HepG2 (cell line): ENCODE measurements at regions not wholly inside any gene's neighbourhood (a gene's known extent, or its start where the extent isn't known, plus 50 kb on each side); places are given as distances from the start of the nearest gene placed in this dataset.

Experiments
- ISL2 ChIP-seq: sonication (generic); formaldehyde crosslinking; IDR thresholded peaks from 2 replicates; pipeline ENCODE4 v1.5.0; 2020; ENCODE audit warnings: missing genetic modification reagents
- POLR2G ChIP-seq: fragments of 200-400 bp; formaldehyde crosslinking; IDR thresholded peaks from 2 replicates; pipeline ENCODE4 v1.6.1; 2018; ENCODE audit warnings: mild to moderate bottlenecking, low read depth, low read length, moderate library complexity
- TFDP2 ChIP-seq: sonication (generic); formaldehyde crosslinking; IDR thresholded peaks from 2 replicates; pipeline ENCODE4 v1.4.0; 2020; ENCODE audit warnings: missing genetic modification reagents
- ZFX ChIP-seq: sonication (generic); formaldehyde crosslinking; IDR thresholded peaks from 2 replicates; pipeline ENCODE4 v1.4.0; 2020; ENCODE audit warnings: mild to moderate bottlenecking, low read depth, missing genetic modification reagents, moderate library complexity
- ZNF407 ChIP-seq: sonication (generic); formaldehyde crosslinking; IDR thresholded peaks from one replicate; pipeline ENCODE4 v1.5.1; 2020; ENCODE audit warnings: mild to moderate bottlenecking, missing genetic modification reagents; ENCODE audit errors: not compliant biosample characterization

DNA sequence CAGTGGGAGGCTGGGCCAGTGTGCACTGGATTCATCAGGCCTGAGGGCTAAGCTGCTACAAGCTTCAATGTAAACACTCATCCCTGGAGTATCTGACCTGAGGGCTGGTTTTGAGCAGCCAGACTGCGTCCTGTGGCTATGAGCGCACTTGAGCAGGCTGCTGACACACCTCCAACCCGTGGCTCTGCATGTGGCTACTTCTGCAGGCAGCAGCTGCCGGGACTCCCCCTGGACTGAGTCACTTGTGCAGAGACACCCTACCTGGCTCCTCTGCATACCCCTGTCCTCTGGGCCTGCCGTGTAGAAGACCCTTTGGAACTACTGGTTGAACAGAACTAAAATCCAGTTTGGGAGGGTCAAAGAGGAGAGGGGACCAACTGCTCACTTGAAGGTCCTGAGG, 172.0 kb downstream of the SCP2D1 start (continued):
- TF ChIP-seq TFDP2 (CRISPR knock-in tag) (no peak), ZFX (CRISPR knock-in tag) (no peak), POLR2G (no peak), ZNF407 (CRISPR knock-in tag) (no peak), ISL2 (CRISPR knock-in tag) (no peak)
